K562 (cell line): ENCODE measurements at regions not wholly inside any gene's neighbourhood (a gene's known extent, or its start where the extent isn't known, plus 50 kb on each side); places are given as distances from the start of the nearest gene placed in this dataset.

Experiments
- CREB3L1 ChIP-seq: fragments of 450-650 bp; IDR thresholded peaks from 2 replicates; pipeline ENCODE4 v1.6.1; 2014; ENCODE audit warnings: low read depth, mild to moderate bottlenecking, moderate library complexity, borderline replicate concordance
- DIDO1 ChIP-seq: fragments of 450-650 bp; IDR thresholded peaks from 2 replicates; pipeline ENCODE4 v1.6.1; 2016; ENCODE audit warnings: low read depth, missing biosample characterization, missing genetic modification characterization
- GATA2 ChIP-seq: sonication (generic); formaldehyde crosslinking; IDR thresholded peaks from 2 replicates; pipeline ENCODE4 v1.4.0; 2020; ENCODE audit warnings: mild to moderate bottlenecking, missing genetic modification reagents
- L3MBTL2 ChIP-seq: fragments of 450-650 bp; IDR thresholded peaks from 2 replicates; pipeline ENCODE4 v1.6.1; 2016; ENCODE audit warnings: mild to moderate bottlenecking, moderate library complexity
- NFRKB ChIP-seq: fragments of 450-650 bp; IDR thresholded peaks from 2 replicates; pipeline ENCODE4 v1.6.1; 2016; ENCODE audit warnings: low read depth
- POLR2AphosphoS2 ChIP-seq: IDR thresholded peaks from 2 replicates; pipeline ENCODE4 v1.6.1; 2012; ENCODE audit warnings: low read length, improper control_type of control experiment
- SMAD3 ChIP-seq: fragments of 450-650 bp; formaldehyde crosslinking; conservative IDR thresholded peaks from 2 replicates; pipeline ENCODE4 v1.4.0; 2020; ENCODE audit warnings: mild to moderate bottlenecking
- TCF3 ChIP-seq: sonication (generic); formaldehyde crosslinking; IDR thresholded peaks from 2 replicates; pipeline ENCODE4 v1.4.0; 2020; ENCODE audit warnings: mild to moderate bottlenecking, missing genetic modification reagents
- THAP12 ChIP-seq: fragments of 250-450 bp; sonication (Bioruptor Pico); IDR thresholded peaks from 2 replicates; pipeline ENCODE4 v1.9.0; 2021; ENCODE audit warnings: mild to moderate bottlenecking, inconsistent platforms
- TSHZ1 ChIP-seq: fragments of 250-450 bp; sonication (Bioruptor Pico); IDR thresholded peaks from 2 replicates; pipeline ENCODE4 v1.4.0; 2020; ENCODE audit warnings: mild to moderate bottlenecking, moderate library complexity
- ZFX ChIP-seq: sonication (generic); formaldehyde crosslinking; IDR thresholded peaks from 2 replicates; pipeline ENCODE4 v1.8.0; 2022; ENCODE audit warnings: mild to moderate bottlenecking, missing genetic modification reagents, moderate library complexity
- ZNF318 ChIP-seq, 2 experiments: fragments of 450-650 bp; IDR thresholded peaks; 2 replicates each; pipeline ENCODE4 v1.6.1; 2016; ENCODE audit warnings: mild to moderate bottlenecking in 2 of 2, borderline replicate concordance in 1 of 2, low read depth in 1 of 2, moderate library complexity in 1 of 2

- no peak for TF ChIP-seq TSHZ1
- TF ChIP-seq L3MBTL2, result no peak
- no peak for TF ChIP-seq GATA2 (CRISPR knock-in tag)
- no peak for TF ChIP-seq ZNF318 (IDR thresholded peaks at IDR 0.05; ENCODE audit: borderline replicate concordance in 1 of 2, low read depth in 1 of 2)
- no peak for TF ChIP-seq CREB3L1
- no peak for TF ChIP-seq POLR2AphosphoS2
- TF ChIP-seq DIDO1, result no peak
- TF ChIP-seq SMAD3 (CRISPR knock-in tag), result no peak
- no peak for TF ChIP-seq NFRKB
- TF ChIP-seq THAP12 (CRISPR knock-in tag), result no peak
- no peak for TF ChIP-seq ZFX (CRISPR knock-in tag)
- peak; percentile 45 for TF ChIP-seq TCF3 (CRISPR knock-in tag)
Measured at GRCh38 chr2:39523308-39524044, 86.4 kb upstream of the MAP4K3 start (continued).
